Neural crest cell (in vitro differentiated cells): ENCODE measurements at regions not wholly inside any gene's neighbourhood (a gene's known extent, or its start where the extent isn't known, plus 50 kb on each side); places are given as distances from the start of the nearest gene placed in this dataset.
A peak's percentile ranks its signal among the peaks of the same experiment; 100 is the strongest.

Source experiments
- DNase-seq: peaks from one replicate; pipeline ENCODE4 v3.0.0; 2021; ENCODE audit warnings: low read depth, mixed read lengths, low spot score
- H3K27ac Mint-ChIP-seq: one replicate; pipeline ENCODE4 v1.8.0; 2021; ENCODE audit warnings: mild to moderate bottlenecking, mixed read lengths; ENCODE audit not compliant: unreplicated experiment
- H3K27me3 Mint-ChIP-seq: 2 replicates; pipeline ENCODE4 v1.8.0; 2021; ENCODE audit warnings: low read depth, mild to moderate bottlenecking, mixed read lengths
- H3K36me3 Mint-ChIP-seq: 2 replicates; pipeline ENCODE4 v1.8.0; 2021; ENCODE audit warnings: low read depth, mild to moderate bottlenecking, mixed read lengths
- H3K4me1 Mint-ChIP-seq: 2 replicates; pipeline ENCODE4 v1.8.0; 2021; ENCODE audit warnings: mixed read lengths
- H3K4me3 Mint-ChIP-seq: one replicate; pipeline ENCODE4 v1.8.0; 2021; ENCODE audit warnings: mild to moderate bottlenecking, mixed read lengths
- H3K9me3 Mint-ChIP-seq: 2 replicates; pipeline ENCODE4 v1.8.0; 2021; ENCODE audit warnings: mixed read lengths
- CTCF ChIP-seq: fragments of 200-600 bp; sonication (generic); conservative IDR thresholded peaks from 2 replicates; pipeline ENCODE4 v1.5.0; 2021; ENCODE audit warnings: antibody characterized with exemption, mild to moderate bottlenecking

- no peaks in the 10 kb centered on the region for H3K4me1 Mint-ChIP-seq
- no peak overlapping the region for H3K4me3 Mint-ChIP-seq
Measured at GRCh38 chr1:222910699-222911098, 95.9 kb downstream of the DISP1 start.

GRCh38 chr1:222911866-222912265, 97.0 kb downstream of the DISP1 start:
- no peak for DNase-seq
- H3K4me1 Mint-ChIP-seq: no peaks in the 10 kb centered on the region
- H3K27ac Mint-ChIP-seq: peak overlapping the region; percentile 16
- TF ChIP-seq CTCF: no peak
- H3K36me3 Mint-ChIP-seq: peaks cover 11% of the 10 kb centered on the region
- H3K9me3 Mint-ChIP-seq: no peaks in the 10 kb centered on the region
- no peak overlapping the region for H3K4me3 Mint-ChIP-seq
- H3K27me3 Mint-ChIP-seq: no peaks in the 10 kb centered on the region

More at GRCh38 chr1:222910699-222911098, 95.9 kb downstream of the DISP1 start:
- no peak for TF ChIP-seq CTCF
- Mint-ChIP-seq H3K36me3 (peaks cover 9% of the 10 kb centered on the region), H3K27ac (no peak overlapping the region), H3K27me3 (no peaks in the 10 kb centered on the region), H3K9me3 (no peaks in the 10 kb centered on the region)
- DNase-seq: no peak

- Mint-ChIP-seq H3K36me3 (peaks cover 13% of the 10 kb centered on the region), H3K4me3 (no peak overlapping the region), H3K9me3 (peaks cover 7% of the 10 kb centered on the region), H3K4me1 (no peaks in the 10 kb centered on the region), H3K27me3 (no peaks in the 10 kb centered on the region), H3K27ac (no peak overlapping the region)
- no peak for TF ChIP-seq CTCF
- DNase-seq: no peak
Measured at GRCh38 chr1:222912730-222913129, 97.9 kb downstream of the DISP1 start.

- Mint-ChIP-seq H3K4me1 (no peaks in the 10 kb centered on the region), H3K36me3 (peaks cover 16% of the 10 kb centered on the region)
Measured at GRCh38 chr1:222914861-222915632, 100.2 kb downstream of the DISP1 start.

GRCh38 chr1:222916100-222916499, 101.3 kb downstream of the DISP1 start:
- Mint-ChIP-seq H3K9me3 (peaks cover 9% of the 10 kb centered on the region), H3K4me3 (no peak overlapping the region), H3K27ac (no peak overlapping the region), H3K36me3 (peaks cover 16% of the 10 kb centered on the region), H3K27me3 (no peaks in the 10 kb centered on the region), H3K4me1 (no peaks in the 10 kb centered on the region)
- no peak for TF ChIP-seq CTCF
- DNase-seq: no peak

More at GRCh38 chr1:222914861-222915632, 100.2 kb downstream of the DISP1 start:
- Mint-ChIP-seq H3K27ac (no peak overlapping the region), H3K9me3 (peaks cover 9% of the 10 kb centered on the region), H3K27me3 (no peaks in the 10 kb centered on the region), H3K4me3 (no peak overlapping the region)
- DNase-seq: no peak
- no peak for TF ChIP-seq CTCF
